DND-41 (cell line): ENCODE measurements at regions not wholly inside any gene's neighbourhood (a gene's known extent, or its start where the extent isn't known, plus 50 kb on each side); places are given as distances from the start of the nearest gene placed in this dataset.
"Not testable (repeated sequence)": the region's sequence is repeated elsewhere in the genome, so short reads cannot be mapped to it uniquely, and the experiment has no call there.

Source experiments
- ATAC-seq: fragments of 200-7000 bp; cut with Tn5 transposase; 3 replicates; pipeline ENCODE4 v1.9.1; 2021; ENCODE audit warnings: low read depth; ENCODE audit not compliant: insufficient read depth
- DNase-seq: peaks from one replicate; pipeline ENCODE4 v3.0.0-alpha.2; 2020
- H2AFZ ChIP-seq: 2 replicates; pipeline ENCODE4 v1.6.0; 2012; ENCODE audit warnings: low read depth, low read length
- H3K27ac ChIP-seq: 2 replicates; pipeline ENCODE4 v1.5.1; 2012; ENCODE audit warnings: low read length, inconsistent platforms
- H3K27me3 ChIP-seq: fragments of 200-600 bp; sonication (generic); 2 replicates; pipeline ENCODE4 v1.6.0; 2012; ENCODE audit warnings: low read length, mild to moderate bottlenecking, inconsistent platforms; ENCODE audit not compliant: insufficient read depth, poor library complexity
- H3K36me3 ChIP-seq: 2 replicates; pipeline ENCODE4 v1.5.1; 2012; ENCODE audit warnings: low read length, inconsistent platforms; ENCODE audit not compliant: insufficient read depth
- H3K4me1 ChIP-seq: 2 replicates; pipeline ENCODE4 v1.5.1; 2012; ENCODE audit warnings: mild to moderate bottlenecking, low read length; ENCODE audit not compliant: insufficient read depth
- H3K4me2 ChIP-seq: 2 replicates; pipeline ENCODE4 v1.6.0; 2012; ENCODE audit warnings: mild to moderate bottlenecking, moderate library complexity, low read length, inconsistent platforms; ENCODE audit not compliant: insufficient read depth
- H3K4me3 ChIP-seq, 2 experiments: fragments of 200-600 bp in 1 of 2; shearing (Covaris generic) in 1 of 2; 2 replicates each; pipeline ENCODE4 v1.5.1; 2012 to 2016; ENCODE audit warnings: inconsistent platforms in 2 of 2, low read length in 2 of 2, mild to moderate bottlenecking in 2 of 2, low read depth in 1 of 2, moderate library complexity in 1 of 2
- H3K79me2 ChIP-seq: 2 replicates; pipeline ENCODE4 v1.6.0; 2012; ENCODE audit warnings: low read length, inconsistent platforms; ENCODE audit not compliant: insufficient read depth
- H3K9ac ChIP-seq: 2 replicates; pipeline ENCODE4 v1.6.0; 2012; ENCODE audit warnings: low read depth, mild to moderate bottlenecking, inconsistent platforms, low read length, moderate library complexity
- H3K9me3 ChIP-seq: 2 replicates; pipeline ENCODE4 v1.5.1; 2012; ENCODE audit warnings: low read length, moderate library complexity, mild to moderate bottlenecking, inconsistent platforms; ENCODE audit not compliant: insufficient read depth, severe bottlenecking
- H4K20me1 ChIP-seq: 2 replicates; pipeline ENCODE4 v1.6.0; 2012; ENCODE audit warnings: low read length; ENCODE audit not compliant: insufficient read depth
- CTCF ChIP-seq: IDR thresholded peaks from 2 replicates; pipeline ENCODE4 v1.5.1; 2012; ENCODE audit warnings: borderline replicate concordance, low read length, moderate library complexity, mild to moderate bottlenecking; ENCODE audit not compliant: poor library complexity, severe bottlenecking; ENCODE audit errors: extremely low read depth
- EZH2 ChIP-seq: IDR thresholded peaks from 3 replicates; pipeline ENCODE4 v1.6.1; 2012; ENCODE audit warnings: borderline replicate concordance, low read depth, mild to moderate bottlenecking, moderate library complexity, low read length, inconsistent platforms; ENCODE audit not compliant: severe bottlenecking

- Histone ChIP-seq H4K20me1 (no peaks in the 10 kb centered on the region), H3K4me2 (no peak overlapping the region), H3K27ac (no peak overlapping the region), H3K4me3 (no peak overlapping the region), H3K4me1 (no peaks in the 10 kb centered on the region; the same call in 1 of the 2 replicates), H3K36me3 (no peaks in the 10 kb centered on the region), H3K27me3 (peaks cover 4% of the 10 kb centered on the region), H3K79me2 (no peaks in the 10 kb centered on the region), H3K9me3 (peaks cover 6% of the 10 kb centered on the region), H3K9ac (no peak overlapping the region), H2AFZ (no peak overlapping the region)
- DNase-seq = no peak
- TF ChIP-seq EZH2 = no peak
- TF ChIP-seq CTCF = no peak
- ATAC-seq = no peak
Measured at GRCh38 chr22:27251563-27251962, 550.0 kb downstream of the MN1 start.

GRCh38 chr22:27252282-27253049 is 549.1 kb downstream of the MN1 start:
- no peak overlapping the region for H2AFZ ChIP-seq
- H3K79me2 ChIP-seq = no peaks in the 10 kb centered on the region
- H4K20me1 ChIP-seq = no peaks in the 10 kb centered on the region
- ATAC-seq = no peak
- no peaks in the 10 kb centered on the region; the same call in 1 of the 2 replicates for H3K4me1 ChIP-seq
- no peaks in the 10 kb centered on the region for H3K36me3 ChIP-seq
- no peak overlapping the region for H3K4me2 ChIP-seq
- no peak overlapping the region for H3K9ac ChIP-seq
- H3K27me3 ChIP-seq = peaks cover 4% of the 10 kb centered on the region
- H3K4me3 ChIP-seq = no peak overlapping the region
- no peak for DNase-seq
- TF ChIP-seq EZH2 (no peak), CTCF (no peak)
- no peak overlapping the region for H3K27ac ChIP-seq
- H3K9me3 ChIP-seq = peaks cover 6% of the 10 kb centered on the region

GRCh38 chr22:27253108-27253902 is 548.3 kb downstream of the MN1 start:
- no peaks in the 10 kb centered on the region for H3K36me3 ChIP-seq
- no peak for TF ChIP-seq CTCF
- H3K4me3 ChIP-seq = no peak overlapping the region
- no peak overlapping the region for H3K9ac ChIP-seq
- H3K9me3 ChIP-seq = peaks cover 6% of the 10 kb centered on the region
- no peak for ATAC-seq
- DNase-seq = no peak
- no peak overlapping the region for H3K27ac ChIP-seq
- H4K20me1 ChIP-seq = no peaks in the 10 kb centered on the region
- H3K27me3 ChIP-seq = peaks cover 4% of the 10 kb centered on the region
- no peak overlapping the region for H3K4me2 ChIP-seq
- H2AFZ ChIP-seq = no peak overlapping the region
- no peaks in the 10 kb centered on the region for H3K4me1 ChIP-seq
- H3K79me2 ChIP-seq = no peaks in the 10 kb centered on the region

- H3K9me3 ChIP-seq, ATAC-seq, H3K9ac ChIP-seq, H3K36me3 ChIP-seq, H4K20me1 ChIP-seq, H3K4me2 ChIP-seq, H3K27ac ChIP-seq, H3K4me3 ChIP-seq, H2AFZ ChIP-seq, DNase-seq, H3K79me2 ChIP-seq, H3K4me1 ChIP-seq, H3K27me3 ChIP-seq: not testable (repeated sequence)
Measured at GRCh38 chr22:27254063-27254462, 547.5 kb downstream of the MN1 start.
